GM13976 (cell line): ENCODE measurements at regions not wholly inside any gene's neighbourhood (a gene's known extent, or its start where the extent isn't known, plus 50 kb on each side); places are given as distances from the start of the nearest gene placed in this dataset.

Experiments
- DNase-seq: peaks from one replicate; pipeline ENCODE4 v3.0.0; 2012; ENCODE audit warnings: low spot score
- CTCF ChIP-seq: IDR thresholded peaks from 2 replicates; pipeline ENCODE4 v1.5.1; 2012; ENCODE audit warnings: borderline replicate concordance, mild to moderate bottlenecking; ENCODE audit not compliant: insufficient read depth; ENCODE audit errors: extremely low read depth, missing control alignments, control extremely low read depth
- in situ Hi-C: fragments of 300-500 bp; cut with MboI; formaldehyde crosslinking; loops from one replicate; pipeline ENCODE4 v1.12.0; 2022; ENCODE audit warnings: low sequenced_read_pairs, mixed read lengths, inconsistent platforms; ENCODE audit not compliant: unreplicated experiment

GRCh38 chr4:181748581-181748980 is 494.6 kb upstream of the TENM3 start:
- in situ Hi-C loops, result no loop called here
- no peak for TF ChIP-seq CTCF
- no peak for DNase-seq

GRCh38 chr4:181752516-181752915 is 490.7 kb upstream of the TENM3 start:
- in situ Hi-C loops, result no loop called here
- TF ChIP-seq CTCF, result no peak
- no peak for DNase-seq

- in situ Hi-C loops, result no loop called here
- no peak for DNase-seq
- no peak for TF ChIP-seq CTCF
Measured at GRCh38 chr4:181753207-181753606, 490.0 kb upstream of the TENM3 start.

DNA sequence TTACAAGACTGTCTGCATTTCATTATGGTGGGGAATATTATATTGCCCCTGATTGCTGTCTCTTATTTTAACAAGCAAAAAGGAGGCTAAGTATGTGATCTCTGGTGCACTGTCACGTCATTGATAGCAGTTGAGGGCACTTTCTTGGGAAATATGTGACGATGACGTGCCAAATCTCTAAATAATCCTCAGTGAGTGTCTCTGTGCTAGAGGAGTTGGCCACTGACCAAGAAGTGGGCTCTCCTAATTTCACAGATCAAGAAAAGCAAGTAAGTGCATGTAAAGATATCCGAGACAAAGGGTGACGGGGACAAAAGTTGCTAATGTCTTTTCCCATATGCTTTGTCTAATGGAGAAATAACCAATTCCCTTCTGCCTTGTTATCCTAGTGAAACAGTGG is 487.4 kb upstream of the TENM3 start:
- TF ChIP-seq CTCF, result no peak
- in situ Hi-C loops, result no loop called here
- DNase-seq, result no peak

DNA sequence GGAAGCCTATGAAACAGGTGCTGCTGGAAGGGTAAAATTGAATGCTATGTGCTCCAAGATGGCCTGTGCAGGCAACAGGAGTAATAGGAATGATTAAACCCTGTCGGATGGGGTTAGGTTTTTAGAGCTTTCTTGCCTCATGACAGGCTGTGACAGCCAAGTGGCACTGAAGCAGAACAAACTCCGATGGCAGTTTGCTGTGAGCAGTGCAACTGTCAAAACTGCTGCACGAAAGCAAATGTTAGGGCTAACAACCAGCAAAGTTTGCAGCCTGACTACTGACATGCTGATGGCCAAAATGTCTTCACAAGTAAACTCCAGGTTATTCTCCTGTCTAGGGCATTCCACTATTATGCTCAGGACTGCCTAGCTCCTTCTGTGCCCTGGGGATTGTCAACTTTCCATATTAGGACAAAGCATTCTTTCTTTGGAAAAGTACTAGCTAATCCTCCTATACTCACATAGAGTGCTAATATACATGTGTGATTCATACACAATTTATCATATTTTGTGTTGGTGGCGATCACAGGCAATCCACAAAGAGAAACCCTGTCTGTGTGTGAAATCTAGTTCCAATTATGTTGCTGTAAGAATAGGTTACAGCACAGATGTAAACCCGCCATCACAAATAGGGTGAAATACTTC is 486.6 kb upstream of the TENM3 start:
- DNase-seq, result no peak
- TF ChIP-seq CTCF, result no peak
- in situ Hi-C loops, result no loop called here

GRCh38 chr4:181757098-181757497 is 486.1 kb upstream of the TENM3 start:
- in situ Hi-C loops, result no loop called here
- DNase-seq, result no peak
- no peak for TF ChIP-seq CTCF
